Naive thymus-derived CD4-positive, alpha-beta T cell (primary cell): ENCODE measurements at regions not wholly inside any gene's neighbourhood (a gene's known extent, or its start where the extent isn't known, plus 50 kb on each side); places are given as distances from the start of the nearest gene placed in this dataset.

Experiments used
- ATAC-seq: fragments of 150-1000 bp; cut with Tn5 transposase; 2 replicates; pipeline ENCODE4 v1.10.0; 2021; ENCODE audit warnings: mild to moderate bottlenecking, moderate library complexity
- CTCF ChIA-PET: fragments of 350-600 bp; sonication (Branson Sonifier 250); formaldehyde crosslinking; loops from one replicate; lab custom pipeline; 2021; ENCODE audit warnings: antibody characterized with exemption; lab: Charles Lee
- POLR2A ChIA-PET: fragments of 350-600 bp; sonication (Branson Sonifier 250); formaldehyde crosslinking; loops from one replicate; lab custom pipeline; 2021; ENCODE audit warnings: antibody characterized with exemption, inconsistent platforms; lab: Charles Lee
- DNase-seq, 9 donors: peaks; one replicate each; pipeline versions ENCODE4 v3.0.0 to v3.0.0-alpha.2; 2020 to 2022; ENCODE audit warnings: mixed read lengths in 1 of 9
- H3K27ac ChIP-seq: one replicate; pipeline ENCODE4 v1.7.0; 2013; ENCODE audit warnings: mild to moderate bottlenecking, low read depth, low read length, moderate library complexity
- H3K27me3 ChIP-seq, 2 donors: one replicate each; pipeline ENCODE4 v1.7.0; 2013; ENCODE audit warnings: low read length in 2 of 2, mild to moderate bottlenecking in 2 of 2, moderate library complexity in 2 of 2; ENCODE audit not compliant: control insufficient read depth in 2 of 2, insufficient read depth in 2 of 2
- H3K36me3 ChIP-seq, 3 experiments: 1 replicate in 2 of 3; 2 replicates in 1 of 3; pipeline ENCODE4 v1.7.0; 2013; ENCODE audit warnings: low read length in 3 of 3, mild to moderate bottlenecking in 3 of 3, moderate library complexity in 1 of 3; ENCODE audit not compliant: insufficient read depth in 3 of 3, control insufficient read depth in 2 of 3
- H3K4me1 ChIP-seq, 2 donors: one replicate each; pipeline ENCODE4 v1.7.0; 2013; ENCODE audit warnings: low read length in 2 of 2, mild to moderate bottlenecking in 2 of 2, moderate library complexity in 1 of 2; ENCODE audit not compliant: control insufficient read depth in 2 of 2, insufficient read depth in 2 of 2
- H3K4me3 ChIP-seq: 2 replicates; pipeline ENCODE4 v1.7.0; 2013; ENCODE audit warnings: mild to moderate bottlenecking, low read length
- H3K9me3 ChIP-seq, 3 experiments: 1 replicate in 2 of 3; 2 replicates in 1 of 3; pipeline ENCODE4 v1.7.0; 2013; ENCODE audit warnings: low read length in 3 of 3; ENCODE audit not compliant: control insufficient read depth in 2 of 3
- H3K27ac Mint-ChIP-seq, 9 donors: one replicate each; pipeline ENCODE4 v1.8.0; 2020 to 2022; ENCODE audit warnings: mixed read lengths in 9 of 9, mild to moderate bottlenecking in 8 of 9, moderate library complexity in 5 of 9, inconsistent platforms in 2 of 9
- H3K27me3 Mint-ChIP-seq, 5 donors: one replicate each; pipeline ENCODE4 v1.8.0; 2021 to 2022; ENCODE audit warnings: mixed read lengths in 5 of 5, mild to moderate bottlenecking in 1 of 5
- H3K36me3 Mint-ChIP-seq, 5 donors: one replicate each; pipeline ENCODE4 v1.8.0; 2020 to 2022; ENCODE audit warnings: mixed read lengths in 5 of 5, mild to moderate bottlenecking in 3 of 5, inconsistent platforms in 1 of 5
- H3K4me1 Mint-ChIP-seq, 7 donors: one replicate each; pipeline ENCODE4 v1.8.0; 2020 to 2022; ENCODE audit warnings: mixed read lengths in 7 of 7, mild to moderate bottlenecking in 3 of 7, inconsistent platforms in 1 of 7
- H3K4me3 Mint-ChIP-seq, 10 donors: one replicate each; pipeline ENCODE4 v1.8.0; 2020 to 2022; ENCODE audit warnings: mild to moderate bottlenecking in 10 of 10, mixed read lengths in 10 of 10, moderate library complexity in 6 of 10, inconsistent platforms in 2 of 10
- H3K9me3 Mint-ChIP-seq, 11 donors: one replicate each; pipeline ENCODE4 v1.8.0; 2020 to 2022; ENCODE audit warnings: mixed read lengths in 11 of 11, mild to moderate bottlenecking in 4 of 11, inconsistent platforms in 1 of 11, moderate library complexity in 1 of 11
- intact Hi-C, 2 donors: fragments of 100-400 bp; cut with micrococcal nuclease; formaldehyde crosslinking; loops; one replicate each; pipeline ENCODE4 v1.15.1; 2023

DNA sequence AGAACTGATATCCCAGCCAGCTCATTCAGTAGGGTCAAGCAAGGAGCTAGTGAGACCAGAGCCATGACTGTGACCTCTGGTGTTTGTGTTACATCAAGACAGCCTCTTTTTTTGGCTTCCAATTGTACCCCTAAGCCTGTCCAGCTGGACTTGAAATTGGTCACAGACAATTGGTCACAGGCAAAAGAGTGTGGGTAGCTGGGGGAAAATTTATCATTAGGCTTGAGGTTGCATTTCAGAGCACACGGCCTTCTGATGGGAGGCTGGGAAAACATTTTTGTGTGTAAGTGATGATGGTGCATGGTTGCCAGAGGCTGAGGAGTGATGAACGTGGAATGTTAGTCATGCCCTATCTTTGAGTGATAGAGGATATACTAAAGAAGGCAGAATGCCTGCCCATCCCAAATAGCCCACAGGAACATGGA lies 285.1 kb upstream of the SLC14A2 start:
- POLR2A ChIA-PET = no interaction called here
- no peak for ATAC-seq
- CTCF ChIA-PET = no interaction called here

DNA sequence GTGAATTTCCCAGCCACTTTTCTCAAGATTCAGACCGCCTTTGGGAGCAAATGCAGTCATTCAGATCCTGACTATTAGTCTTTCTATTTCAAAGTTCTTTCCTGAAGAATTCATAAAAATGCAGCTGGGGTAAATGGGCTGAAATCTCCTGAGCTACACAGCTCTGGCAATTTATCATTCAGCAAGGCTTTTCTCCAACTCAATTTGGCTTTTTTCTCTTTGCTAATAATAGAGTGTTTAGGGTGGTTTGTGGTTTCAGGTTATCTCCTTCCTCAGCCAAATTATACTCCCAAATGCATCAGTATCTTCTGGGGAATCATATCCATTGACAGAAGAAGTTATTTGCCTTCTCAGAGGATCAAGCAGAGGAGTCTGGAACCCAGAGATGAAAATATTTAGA lies 282.4 kb upstream of the SLC14A2 start:
- Mint-ChIP-seq H3K27ac (no peak overlapping the region), H3K9me3 (peaks cover 0 to 4% (median 0%) of the 10 kb centered on the region in 11 donors), H3K4me1 (no peaks in the 10 kb centered on the region), H3K36me3 (no peaks in the 10 kb centered on the region), H3K27me3 (peaks cover 0 to 26% (median 10%) of the 10 kb centered on the region in 5 donors), H3K4me3 (no peak overlapping the region)
- no peaks in the 10 kb centered on the region for H3K36me3 ChIP-seq
- intact Hi-C loops = no loop called here
- H3K4me3 ChIP-seq = no peak overlapping the region
- ATAC-seq = no peak
- no peak for DNase-seq
- CTCF ChIA-PET = no interaction called here
- H3K4me1 ChIP-seq = no peaks in the 10 kb centered on the region
- H3K27ac ChIP-seq = no peak overlapping the region
- H3K9me3 ChIP-seq = no peaks in the 10 kb centered on the region
- POLR2A ChIA-PET = no interaction called here
- H3K27me3 ChIP-seq = no peaks in the 10 kb centered on the region

More for the DNA sequence above, 285.1 kb upstream of the SLC14A2 start:
- H3K9me3 ChIP-seq = no peaks in the 10 kb centered on the region
- Mint-ChIP-seq H3K4me1 (no peaks in the 10 kb centered on the region), H3K4me3 (no peak overlapping the region), H3K27ac (no peak overlapping the region), H3K36me3 (no peaks in the 10 kb centered on the region), H3K9me3 (peaks cover 0 to 4% (median 0%) of the 10 kb centered on the region in 11 donors), H3K27me3 (peaks cover 0 to 32% (median 12%) of the 10 kb centered on the region in 5 donors)
- no peaks in the 10 kb centered on the region for H3K27me3 ChIP-seq
- no peak overlapping the region for H3K27ac ChIP-seq
- intact Hi-C loops = no loop called here
- no peak overlapping the region for H3K4me3 ChIP-seq
- no peak for DNase-seq
- no peaks in the 10 kb centered on the region for H3K36me3 ChIP-seq
- H3K4me1 ChIP-seq = no peaks in the 10 kb centered on the region

DNA sequence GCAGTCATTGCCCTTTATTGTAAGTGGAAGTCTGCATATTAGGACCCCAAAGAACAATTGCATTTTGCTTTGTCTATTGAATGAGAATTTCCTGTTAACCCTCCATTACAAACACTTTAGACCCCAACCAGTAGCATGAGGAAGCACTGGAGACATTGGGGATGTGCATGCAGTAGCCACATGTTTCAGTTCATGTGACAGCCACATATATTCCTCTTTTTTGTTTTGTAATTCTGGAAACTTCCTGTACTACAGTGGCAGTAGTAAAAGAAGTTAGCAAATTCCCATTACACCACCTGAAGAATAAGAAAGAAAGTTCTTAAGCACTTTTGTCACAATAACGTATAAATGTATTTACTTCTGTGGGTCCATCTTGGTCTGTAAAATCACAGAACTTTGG lies 281.1 kb upstream of the SLC14A2 start:
- Mint-ChIP-seq H3K9me3 (peaks cover 0 to 4% (median 0%) of the 10 kb centered on the region in 11 donors), H3K27ac (no peak overlapping the region), H3K4me1 (no peaks in the 10 kb centered on the region), H3K4me3 (no peak overlapping the region), H3K27me3 (peaks cover 0 to 14% (median 3%) of the 10 kb centered on the region in 5 donors), H3K36me3 (no peaks in the 10 kb centered on the region)
- H3K9me3 ChIP-seq = no peaks in the 10 kb centered on the region
- ChIA-PET CTCF (no interaction called here), POLR2A (no interaction called here)
- H3K27ac ChIP-seq = no peak overlapping the region
- intact Hi-C loops = no loop called here
- DNase-seq = no peak
- no peaks in the 10 kb centered on the region for H3K36me3 ChIP-seq
- peak; percentile 45 for ATAC-seq
- H3K4me3 ChIP-seq = no peak overlapping the region
- no peaks in the 10 kb centered on the region for H3K27me3 ChIP-seq
- H3K4me1 ChIP-seq = no peaks in the 10 kb centered on the region

DNA sequence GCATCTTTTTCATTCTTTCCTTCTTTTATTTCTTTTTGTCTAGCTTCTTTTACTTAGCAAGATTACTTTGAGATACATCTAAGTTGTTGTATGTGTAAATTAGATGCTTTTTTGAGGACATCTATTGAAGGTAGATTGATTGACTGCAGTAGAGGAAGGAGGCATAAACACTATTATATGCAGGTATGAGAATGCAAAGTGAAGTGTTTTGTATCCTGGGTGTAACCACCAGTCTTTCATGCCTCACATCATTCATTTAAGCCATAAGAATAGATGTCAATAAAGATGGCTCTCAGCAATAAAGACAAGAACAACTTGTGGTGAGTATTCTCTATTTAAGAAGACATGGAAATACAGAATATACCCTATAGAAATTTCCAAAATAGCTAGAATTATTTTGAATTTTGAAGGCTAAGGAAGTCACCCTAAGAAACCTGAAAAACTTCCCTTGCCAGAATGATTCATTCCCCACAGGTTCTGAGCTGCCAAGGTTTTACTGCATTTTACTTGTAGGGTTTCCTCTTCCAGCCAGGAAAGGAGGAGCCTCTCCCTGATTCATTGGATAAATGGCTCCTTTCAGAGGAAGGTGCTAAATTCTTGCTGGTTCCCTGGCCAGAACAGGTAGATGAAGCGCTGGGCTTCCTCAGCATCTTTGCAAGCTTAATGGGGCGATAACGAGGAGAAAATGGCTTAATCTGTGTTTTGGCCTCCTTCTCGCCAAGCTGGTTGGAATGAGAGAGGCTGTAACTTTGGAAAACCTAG lies 279.8 kb upstream of the SLC14A2 start:
- ChIA-PET POLR2A (no interaction called here), CTCF (interaction anchor here (0.6 kb wide), 1 partner anchor 59 kb away, joined by 3 read pairs; no protein-coding TSS in a partner anchor)
- Histone ChIP-seq H3K4me1 (no peaks in the 10 kb centered on the region), H3K9me3 (no peaks in the 10 kb centered on the region), H3K36me3 (no peaks in the 10 kb centered on the region), H3K27ac (no peak overlapping the region), H3K4me3 (no peak overlapping the region), H3K27me3 (no peaks in the 10 kb centered on the region)
- no peak overlapping the region for H3K4me3 Mint-ChIP-seq
- H3K4me1 Mint-ChIP-seq = no peaks in the 10 kb centered on the region
- ATAC-seq = no peak
- intact Hi-C loops = no loop called here
- no peak for DNase-seq
- no peak overlapping the region for H3K27ac Mint-ChIP-seq
- peaks cover 0 to 8% (median 3%) of the 10 kb centered on the region in 5 donors for H3K27me3 Mint-ChIP-seq
- no peaks in the 10 kb centered on the region for H3K36me3 Mint-ChIP-seq
- peaks cover 0 to 4% (median 0%) of the 10 kb centered on the region in 11 donors for H3K9me3 Mint-ChIP-seq

DNA sequence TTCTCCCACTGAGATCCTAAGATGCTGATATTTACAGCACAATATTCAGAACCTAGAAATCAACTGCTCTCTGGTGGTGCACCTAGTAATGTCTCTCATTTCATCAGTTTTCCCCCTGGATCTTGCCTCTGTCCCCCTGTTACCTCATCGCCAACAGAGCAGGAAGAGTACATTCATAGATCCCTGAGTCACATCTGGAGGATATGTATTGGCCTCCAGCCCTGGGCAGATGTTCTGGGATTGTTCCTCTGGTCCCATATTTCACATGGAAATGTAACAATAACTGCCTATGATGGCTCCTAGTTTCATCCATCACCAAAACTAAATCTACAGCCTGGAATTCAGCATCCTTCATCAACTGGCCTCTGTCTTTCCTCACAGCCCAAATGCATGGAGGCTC lies 278.8 kb upstream of the SLC14A2 start:
- ATAC-seq = no peak
- H3K4me1 Mint-ChIP-seq = no peaks in the 10 kb centered on the region
- CTCF ChIA-PET = interaction anchor here (0.6 kb wide), 1 partner anchor 60 kb away, joined by 3 read pairs; no protein-coding TSS in a partner anchor

DNA sequence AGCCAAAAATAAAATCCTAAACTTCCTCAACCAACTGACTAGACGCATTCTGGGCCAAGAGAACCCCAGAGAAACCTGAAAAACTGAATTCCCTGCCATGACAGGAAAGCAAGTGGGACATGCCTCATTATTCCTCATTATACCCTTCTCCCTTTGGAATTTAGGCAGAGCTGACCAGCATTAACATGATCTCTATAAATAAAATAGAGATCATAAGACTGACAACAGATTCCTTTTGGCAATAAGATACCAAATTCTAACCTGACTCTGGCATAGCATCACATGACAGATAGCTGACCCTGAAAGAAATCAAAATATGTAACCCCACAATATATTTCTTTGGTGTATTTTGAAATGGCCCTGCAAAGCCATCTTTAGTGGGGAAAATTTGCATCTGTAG lies 277.8 kb upstream of the SLC14A2 start:
- Mint-ChIP-seq H3K27me3 (peaks cover 0 to 13% (median 8%) of the 10 kb centered on the region in 5 donors), H3K9me3 (peaks cover 0 to 7% (median 0%) of the 10 kb centered on the region in 11 donors), H3K27ac (no peak overlapping the region), H3K36me3 (no peaks in the 10 kb centered on the region), H3K4me3 (no peak overlapping the region), H3K4me1 (no peaks in the 10 kb centered on the region)
- Histone ChIP-seq H3K4me1 (no peaks in the 10 kb centered on the region), H3K27me3 (no peaks in the 10 kb centered on the region), H3K4me3 (no peak overlapping the region), H3K36me3 (no peaks in the 10 kb centered on the region), H3K9me3 (no peaks in the 10 kb centered on the region), H3K27ac (no peak overlapping the region)
- no peak for DNase-seq
- CTCF ChIA-PET = no interaction called here
- ATAC-seq = no peak
- POLR2A ChIA-PET = no interaction called here
- intact Hi-C loops = no loop called here

More for the DNA sequence above, 278.8 kb upstream of the SLC14A2 start:
- POLR2A ChIA-PET = no interaction called here
- H3K4me1 ChIP-seq = no peaks in the 10 kb centered on the region
- H3K9me3 ChIP-seq = no peaks in the 10 kb centered on the region
- no peak for DNase-seq
- no peaks in the 10 kb centered on the region for H3K36me3 Mint-ChIP-seq
- H3K27me3 Mint-ChIP-seq = peaks cover 0 to 13% (median 3%) of the 10 kb centered on the region in 5 donors
- H3K4me3 Mint-ChIP-seq = no peak overlapping the region
- H3K27ac ChIP-seq = no peak overlapping the region
- H3K4me3 ChIP-seq = no peak overlapping the region
- H3K27ac Mint-ChIP-seq = no peak overlapping the region
- H3K36me3 ChIP-seq = no peaks in the 10 kb centered on the region
- intact Hi-C loops = no loop called here
- peaks cover 0 to 4% (median 0%) of the 10 kb centered on the region in 11 donors for H3K9me3 Mint-ChIP-seq
- H3K27me3 ChIP-seq = no peaks in the 10 kb centered on the region
